HPDE6-E6E7 (cell line): ENCODE measurements at regions not wholly inside any gene's neighbourhood (a gene's known extent, or its start where the extent isn't known, plus 50 kb on each side); places are given as distances from the start of the nearest gene placed in this dataset.
"Not testable (repeated sequence)": the region's sequence is repeated elsewhere in the genome, so short reads cannot be mapped to it uniquely, and the experiment has no call there.

Source experiments
- DNase-seq: peaks from one replicate; pipeline ENCODE4 v3.0.0; 2011; ENCODE audit warnings: missing footprints; ENCODE audit errors: extremely low spot score

- DNase-seq, result no peak
Measured at GRCh38 chr2:142650601-142651000, 226.9 kb upstream of the KYNU start.

- no peak for DNase-seq
Measured at GRCh38 chr2:142649581-142649980, 227.9 kb upstream of the KYNU start.

GRCh38 chr2:142642650-142643049 lies 234.8 kb upstream of the KYNU start:
- no peak for DNase-seq

GRCh38 chr2:142629193-142629592 lies 248.3 kb upstream of the KYNU start:
- DNase-seq, result no peak

- DNase-seq, result no peak
Measured at GRCh38 chr2:142621287-142621686, 256.2 kb upstream of the KYNU start.

GRCh38 chr2:142617461-142617860 lies 260.0 kb upstream of the KYNU start:
- no peak for DNase-seq

- DNase-seq, result no peak
Measured at GRCh38 chr2:142615876-142616275, 261.6 kb upstream of the KYNU start.

- DNase-seq, result not testable (repeated sequence)
Measured at GRCh38 chr2:142613193-142613592, 264.3 kb upstream of the KYNU start.

GRCh38 chr2:142605421-142605820 lies 272.0 kb upstream of the KYNU start:
- DNase-seq, result no peak

GRCh38 chr2:142603759-142604158 lies 273.7 kb upstream of the KYNU start:
- DNase-seq, result no peak

GRCh38 chr2:142602418-142602989 lies 275.0 kb upstream of the KYNU start:
- no peak for DNase-seq

- DNase-seq, result no peak
Measured at GRCh38 chr2:142601794-142602193, 275.7 kb upstream of the KYNU start.

- no peak for DNase-seq
Measured at GRCh38 chr2:142599504-142599903, 278.0 kb upstream of the KYNU start.

- no peak for DNase-seq
Measured at GRCh38 chr2:142598846-142599245, 278.6 kb upstream of the KYNU start.

GRCh38 chr2:142596334-142597088 lies 281.0 kb upstream of the KYNU start:
- DNase-seq, result no peak

GRCh38 chr2:142594935-142595334 lies 282.5 kb upstream of the KYNU start:
- no peak for DNase-seq

GRCh38 chr2:142592171-142592570 lies 285.3 kb upstream of the KYNU start:
- DNase-seq, result no peak

- DNase-seq, result no peak
Measured at GRCh38 chr2:142591420-142591819, 286.0 kb upstream of the KYNU start.

- DNase-seq, result no peak
Measured at GRCh38 chr2:142588269-142588668, 289.2 kb upstream of the KYNU start.

GRCh38 chr2:142586693-142587580 lies 290.5 kb upstream of the KYNU start:
- DNase-seq, result no peak

GRCh38 chr2:142585785-142586184 lies 291.7 kb upstream of the KYNU start:
- DNase-seq, result no peak

GRCh38 chr2:142582317-142582716 lies 295.1 kb upstream of the KYNU start:
- DNase-seq, result no peak

GRCh38 chr2:142581491-142581890 lies 296.0 kb upstream of the KYNU start:
- no peak for DNase-seq
